Keratinocyte (primary cell): ENCODE measurements at regions not wholly inside any gene's neighbourhood (a gene's known extent, or its start where the extent isn't known, plus 50 kb on each side); places are given as distances from the start of the nearest gene placed in this dataset.

Source experiments
- CTCF ChIP-seq, 3 experiments: IDR thresholded peaks in 1 of 3; conservative IDR thresholded peaks in 1 of 3; optimal IDR thresholded peaks in 1 of 3; 2 replicates in 2 of 3; 3 replicates in 1 of 3; pipeline versions ENCODE3 to v1.5.1; 2011; ENCODE audit warnings: low read length in 3 of 3, mild to moderate bottlenecking in 3 of 3, moderate library complexity in 2 of 3, control low read depth in 1 of 3, inconsistent platforms in 1 of 3; ENCODE audit not compliant: insufficient read depth in 2 of 3; ENCODE audit errors: extremely low read depth in 1 of 3
- EZH2 ChIP-seq: IDR thresholded peaks from one replicate; pipeline ENCODE4 v1.6.1; 2012; ENCODE audit warnings: inconsistent platforms, mild to moderate bottlenecking, low read length, moderate library complexity

- TF ChIP-seq EZH2 = no peak
- TF ChIP-seq CTCF (optimal IDR thresholded peaks at IDR 0.05 in 1 of 3, IDR thresholded peaks at IDR 0.05 in 1 of 3, conservative IDR thresholded peaks at IDR 0.05 in 1 of 3; ENCODE audit: extremely low read depth in 1 of 3, insufficient read depth in 2 of 3, low read length in 3 of 3) = no peak
Measured at GRCh38 chr15:98263787-98264186, 303.3 kb downstream of the ARRDC4 start.
